Left ventricle myocardium inferior (tissue), 1 donor: ENCODE measurements at regions not wholly inside any gene's neighbourhood (a gene's known extent, or its start where the extent isn't known, plus 50 kb on each side); places are given as distances from the start of the nearest gene placed in this dataset.

Experiments used
- DNase-seq: peaks from one replicate; pipeline ENCODE4 v3.0.0-alpha.2; 2020
- H3K27ac ChIP-seq: fragments of 200-600 bp; replicated peaks from 2 replicates; pipeline ENCODE4 v1.8.0; 2021
- H3K27me3 ChIP-seq: fragments of 200-600 bp; 2 replicates; pipeline ENCODE4 v1.8.0; 2021; ENCODE audit warnings: low read depth
- H3K36me3 ChIP-seq: fragments of 200-600 bp; 2 replicates; pipeline ENCODE4 v1.8.0; 2021
- H3K4me1 ChIP-seq: fragments of 200-600 bp; 2 replicates; pipeline ENCODE4 v1.8.0; 2021
- H3K4me3 ChIP-seq: fragments of 200-600 bp; 2 replicates; pipeline ENCODE4 v1.8.0; 2021; ENCODE audit warnings: mild to moderate bottlenecking, moderate library complexity
- H3K9me3 ChIP-seq: fragments of 200-600 bp; replicated peaks from 2 replicates; pipeline ENCODE4 v1.8.0; 2021
- intact Hi-C: fragments of 100-400 bp; cut with micrococcal nuclease; formaldehyde crosslinking; loops from one replicate; pipeline ENCODE4 v1.11.0; 2022
- TF ChIP-seq, protein P1 (sequence below): fragments of 200-600 bp; IDR thresholded peaks from 2 replicates; pipeline ENCODE4 v1.8.0; 2021; ENCODE audit warnings: antibody characterized with exemption, mild to moderate bottlenecking, borderline replicate concordance
- donor health status: DM: no; HTN: yes; CAD: no; lungs with severe emphysema.

DNA sequence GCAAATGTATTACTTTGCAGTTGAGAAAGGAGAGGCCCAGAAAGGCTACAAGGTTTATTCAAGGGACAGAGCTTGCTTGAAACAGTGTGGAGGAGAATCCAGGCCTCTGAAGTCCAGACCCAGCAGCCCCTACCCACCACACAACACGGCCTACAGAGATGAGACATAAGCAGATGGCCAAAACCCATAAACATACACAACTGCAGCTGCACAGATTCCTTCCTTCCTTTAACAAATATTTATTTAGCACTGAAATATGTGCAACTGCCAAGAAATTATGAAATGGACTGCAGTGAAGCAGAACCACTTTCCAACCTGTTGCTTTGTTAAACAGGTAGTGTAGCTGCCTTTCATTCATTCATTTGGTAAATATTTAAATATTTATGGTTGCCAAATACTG lies 122.3 kb downstream of the SPATA19 start:
- Histone ChIP-seq H3K4me3 (no peak overlapping the region), H3K4me1 (no peaks in the 10 kb centered on the region), H3K27me3 (peaks cover 3% of the 10 kb centered on the region), H3K27ac (no peak overlapping the region), H3K36me3 (no peaks in the 10 kb centered on the region), H3K9me3 (no peaks in the 10 kb centered on the region)
- TF ChIP-seq, protein P1, sequence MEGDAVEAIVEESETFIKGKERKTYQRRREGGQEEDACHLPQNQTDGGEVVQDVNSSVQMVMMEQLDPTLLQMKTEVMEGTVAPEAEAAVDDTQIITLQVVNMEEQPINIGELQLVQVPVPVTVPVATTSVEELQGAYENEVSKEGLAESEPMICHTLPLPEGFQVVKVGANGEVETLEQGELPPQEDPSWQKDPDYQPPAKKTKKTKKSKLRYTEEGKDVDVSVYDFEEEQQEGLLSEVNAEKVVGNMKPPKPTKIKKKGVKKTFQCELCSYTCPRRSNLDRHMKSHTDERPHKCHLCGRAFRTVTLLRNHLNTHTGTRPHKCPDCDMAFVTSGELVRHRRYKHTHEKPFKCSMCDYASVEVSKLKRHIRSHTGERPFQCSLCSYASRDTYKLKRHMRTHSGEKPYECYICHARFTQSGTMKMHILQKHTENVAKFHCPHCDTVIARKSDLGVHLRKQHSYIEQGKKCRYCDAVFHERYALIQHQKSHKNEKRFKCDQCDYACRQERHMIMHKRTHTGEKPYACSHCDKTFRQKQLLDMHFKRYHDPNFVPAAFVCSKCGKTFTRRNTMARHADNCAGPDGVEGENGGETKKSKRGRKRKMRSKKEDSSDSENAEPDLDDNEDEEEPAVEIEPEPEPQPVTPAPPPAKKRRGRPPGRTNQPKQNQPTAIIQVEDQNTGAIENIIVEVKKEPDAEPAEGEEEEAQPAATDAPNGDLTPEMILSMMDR: no peak
- intact Hi-C loops: no loop called here
- DNase-seq: no peak

DNA sequence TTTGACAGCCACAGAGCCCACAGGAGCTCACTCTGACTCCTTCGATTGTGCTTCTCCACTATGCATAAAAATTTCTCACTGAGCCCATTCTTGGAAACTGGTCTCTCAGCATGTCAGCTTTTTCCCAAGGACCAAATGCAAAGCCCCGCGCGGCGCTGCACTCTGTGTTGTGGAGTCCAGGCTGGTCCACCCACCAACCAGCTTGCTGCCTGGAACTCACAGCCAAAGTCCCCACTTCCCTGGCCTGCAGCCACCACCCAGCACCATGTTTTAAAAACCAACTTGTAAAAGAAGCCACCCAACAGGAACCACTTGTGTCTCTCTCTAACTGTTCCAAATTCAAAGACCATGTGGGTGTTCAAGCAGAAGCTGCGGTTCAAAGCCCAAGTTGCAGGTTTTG lies 124.4 kb downstream of the SPATA19 start:
- DNase-seq: no peak
- Histone ChIP-seq H3K36me3 (no peaks in the 10 kb centered on the region), H3K4me3 (no peak overlapping the region), H3K4me1 (no peaks in the 10 kb centered on the region), H3K27ac (no peak overlapping the region), H3K27me3 (peaks cover 7% of the 10 kb centered on the region), H3K9me3 (no peaks in the 10 kb centered on the region)
- intact Hi-C loops: no loop called here
- TF ChIP-seq, protein P1: no peak

DNA sequence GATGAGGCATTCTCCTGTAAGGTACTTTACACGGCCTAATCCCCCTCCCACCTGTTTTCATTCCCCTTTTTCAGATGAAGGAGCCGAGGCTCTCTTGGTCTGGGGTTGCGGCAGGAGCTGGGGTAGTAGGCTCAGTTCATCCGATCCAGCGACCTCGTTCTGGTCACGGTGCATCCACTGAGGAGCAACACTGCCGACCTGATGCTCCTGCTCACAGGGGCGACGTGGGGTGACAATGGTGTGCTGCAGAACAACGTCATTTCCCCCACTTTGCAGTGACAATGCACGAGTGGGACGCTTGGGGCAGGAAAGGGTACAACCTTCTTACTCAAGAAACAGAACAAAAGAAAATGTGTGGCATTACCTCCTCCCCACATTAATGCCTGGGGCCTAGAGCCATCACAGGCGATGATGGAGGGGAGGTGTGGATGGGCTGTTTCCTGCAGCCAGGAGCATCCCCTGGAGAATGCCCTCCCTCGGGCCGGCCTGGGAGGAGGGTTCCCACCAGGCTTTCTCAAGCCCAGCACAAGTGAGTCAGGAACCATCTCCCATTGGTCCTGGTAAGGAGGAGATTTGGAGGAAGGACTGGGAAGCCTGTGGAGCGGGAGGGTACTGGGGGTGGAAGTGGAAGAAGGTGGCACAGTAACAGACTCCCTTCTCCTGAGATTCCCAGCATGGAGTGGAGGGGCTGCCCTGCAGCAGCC lies 125.6 kb downstream of the SPATA19 start:
- Histone ChIP-seq H3K9me3 (no peaks in the 10 kb centered on the region), H3K36me3 (no peaks in the 10 kb centered on the region), H3K4me3 (no peak overlapping the region), H3K27ac (no peak overlapping the region), H3K27me3 (peaks cover 9% of the 10 kb centered on the region), H3K4me1 (no peaks in the 10 kb centered on the region)
- TF ChIP-seq, protein P1: no peak
- DNase-seq: no peak
- intact Hi-C loops: no loop called here

GRCh38 chr11:133718831-133719230 lies 126.5 kb downstream of the SPATA19 start:
- H3K36me3 ChIP-seq: no peaks in the 10 kb centered on the region
- no peak overlapping the region for H3K27ac ChIP-seq
- no peaks in the 10 kb centered on the region for H3K9me3 ChIP-seq
- no peak overlapping the region for H3K4me3 ChIP-seq
- no peak for DNase-seq
- intact Hi-C loops: no loop called here
- TF ChIP-seq, protein P1: no peak
- H3K27me3 ChIP-seq: peaks cover 9% of the 10 kb centered on the region
- H3K4me1 ChIP-seq: no peaks in the 10 kb centered on the region

GRCh38 chr11:133718238-133718637 lies 127.1 kb downstream of the SPATA19 start:
- Histone ChIP-seq H3K4me3 (no peak overlapping the region), H3K4me1 (no peaks in the 10 kb centered on the region), H3K27ac (no peak overlapping the region), H3K27me3 (peaks cover 9% of the 10 kb centered on the region), H3K9me3 (no peaks in the 10 kb centered on the region), H3K36me3 (no peaks in the 10 kb centered on the region)
- no peak for DNase-seq
- intact Hi-C loops: no loop called here
- TF ChIP-seq, protein P1: no peak

DNA sequence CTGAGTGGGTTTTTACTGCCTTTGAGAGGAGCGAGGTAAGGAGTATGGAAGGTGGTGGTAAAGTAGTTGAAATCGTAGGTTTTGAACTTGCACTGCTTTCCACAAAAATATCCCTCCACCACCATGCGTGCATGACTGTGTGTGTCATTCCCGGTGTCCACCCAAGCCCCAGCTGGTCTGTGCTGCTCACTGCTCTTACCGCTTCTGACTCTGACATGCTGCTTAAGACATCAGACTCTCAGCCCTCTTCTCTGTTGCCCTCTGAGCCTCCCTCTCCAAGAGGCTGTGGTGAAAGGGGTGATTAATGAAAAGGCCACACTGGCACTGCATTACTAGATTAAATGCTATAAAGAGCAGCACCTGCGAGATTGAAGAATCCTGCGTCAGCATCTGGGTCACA lies 128.7 kb downstream of the SPATA19 start:
- TF ChIP-seq, protein P1: no peak
- Histone ChIP-seq H3K9me3 (no peaks in the 10 kb centered on the region), H3K27ac (no peak overlapping the region), H3K4me3 (no peak overlapping the region), H3K4me1 (peaks cover 14% of the 10 kb centered on the region), H3K27me3 (peaks cover 9% of the 10 kb centered on the region), H3K36me3 (no peaks in the 10 kb centered on the region)
- intact Hi-C loops: no loop called here
- no peak for DNase-seq
